Stimulated activated CD8-positive, alpha-beta memory T cell treated with anti-CD3 and anti-CD28 coated beads, Interleukin-12 subunit alpha, Interleukin-12 subunit beta, amount 100 ng/mL, for 1 hour (primary cell): ENCODE measurements at regions not wholly inside any gene's neighbourhood (a gene's known extent, or its start where the extent isn't known, plus 50 kb on each side); places are given as distances from the start of the nearest gene placed in this dataset.
"Not testable (repeated sequence)": the region's sequence is repeated elsewhere in the genome, so short reads cannot be mapped to it uniquely, and the experiment has no call there.

Experiments
- DNase-seq: peaks from one replicate; pipeline ENCODE4 v3.0.0-alpha.2; 2020; ENCODE audit warnings: low read depth

- DNase-seq = no peak
Measured at GRCh38 chr9:31486630-31487029, 897.8 kb upstream of the ACO1 start.

GRCh38 chr9:31490551-31491106, 893.8 kb upstream of the ACO1 start:
- DNase-seq = no peak

GRCh38 chr9:31492229-31492628, 892.2 kb upstream of the ACO1 start:
- DNase-seq = no peak

GRCh38 chr9:31500422-31500821, 884.0 kb upstream of the ACO1 start:
- no peak for DNase-seq

GRCh38 chr9:31519011-31519410, 865.4 kb upstream of the ACO1 start:
- no peak for DNase-seq

- no peak for DNase-seq
Measured at GRCh38 chr9:31519424-31519823, 865.0 kb upstream of the ACO1 start.

- no peak for DNase-seq
Measured at GRCh38 chr9:31519826-31520225, 864.6 kb upstream of the ACO1 start.

- no peak for DNase-seq
Measured at GRCh38 chr9:31520301-31521085, 864.0 kb upstream of the ACO1 start.

- no peak for DNase-seq
Measured at GRCh38 chr9:31535651-31536050, 848.8 kb upstream of the ACO1 start.

- no peak for DNase-seq
Measured at GRCh38 chr9:31536471-31536870, 848.0 kb upstream of the ACO1 start.

- no peak for DNase-seq
Measured at GRCh38 chr9:31541721-31542281, 842.6 kb upstream of the ACO1 start.

GRCh38 chr9:31542384-31543055, 841.9 kb upstream of the ACO1 start:
- DNase-seq = no peak

GRCh38 chr9:31554941-31555340, 829.5 kb upstream of the ACO1 start:
- no peak for DNase-seq

GRCh38 chr9:31556667-31557463, 827.6 kb upstream of the ACO1 start:
- no peak for DNase-seq

GRCh38 chr9:31572190-31572589, 812.3 kb upstream of the ACO1 start:
- not testable (repeated sequence) for DNase-seq

GRCh38 chr9:31573561-31573960, 810.9 kb upstream of the ACO1 start:
- no peak for DNase-seq

- no peak for DNase-seq
Measured at GRCh38 chr9:31574006-31574765, 810.3 kb upstream of the ACO1 start.

GRCh38 chr9:31582071-31582470, 802.4 kb upstream of the ACO1 start:
- no peak for DNase-seq

- DNase-seq = no peak
Measured at GRCh38 chr9:31582561-31582960, 801.9 kb upstream of the ACO1 start.

GRCh38 chr9:31585158-31585557, 799.3 kb upstream of the ACO1 start:
- DNase-seq = no peak

- no peak for DNase-seq
Measured at GRCh38 chr9:31587146-31587545, 797.3 kb upstream of the ACO1 start.
